Left kidney (tissue), 1 donor: ENCODE measurements at regions not wholly inside any gene's neighbourhood (a gene's known extent, or its start where the extent isn't known, plus 50 kb on each side); places are given as distances from the start of the nearest gene placed in this dataset.
A peak's percentile ranks its signal among the peaks of the same experiment; 100 is the strongest.

Source experiments
- DNase-seq: peaks from one replicate; pipeline ENCODE4 v3.0.0-alpha.2; 2013

GRCh38 chr20:12022126-12022525 lies 104.4 kb downstream of the BTBD3 start:
- peak; percentile 4 for DNase-seq

- no peak for DNase-seq
Measured at GRCh38 chr20:12023194-12023795, 105.6 kb downstream of the BTBD3 start.

- no peak for DNase-seq
Measured at GRCh38 chr20:12028771-12029170, 111.1 kb downstream of the BTBD3 start.

- no peak for DNase-seq
Measured at GRCh38 chr20:12030470-12030869, 112.8 kb downstream of the BTBD3 start.

- no peak for DNase-seq
Measured at GRCh38 chr20:12036142-12036541, 118.4 kb downstream of the BTBD3 start.

- DNase-seq = no peak
Measured at GRCh38 chr20:12037521-12037920, 119.8 kb downstream of the BTBD3 start.

- DNase-seq = no peak
Measured at GRCh38 chr20:12040261-12040660, 122.6 kb downstream of the BTBD3 start.

GRCh38 chr20:12044969-12045368 lies 127.3 kb downstream of the BTBD3 start:
- no peak for DNase-seq

GRCh38 chr20:12047838-12048432 lies 130.2 kb downstream of the BTBD3 start:
- no peak for DNase-seq

- no peak for DNase-seq
Measured at GRCh38 chr20:12049125-12049524, 131.4 kb downstream of the BTBD3 start.

- no peak for DNase-seq
Measured at GRCh38 chr20:12051206-12052163, 133.8 kb downstream of the BTBD3 start.

- DNase-seq = no peak
Measured at GRCh38 chr20:12053353-12053752, 135.7 kb downstream of the BTBD3 start.

- no peak for DNase-seq
Measured at GRCh38 chr20:12054556-12054955, 136.9 kb downstream of the BTBD3 start.

- DNase-seq = no peak
Measured at GRCh38 chr20:12055161-12055560, 137.5 kb downstream of the BTBD3 start.

- no peak for DNase-seq
Measured at GRCh38 chr20:12056839-12057238, 139.1 kb downstream of the BTBD3 start.

GRCh38 chr20:12057778-12058177 lies 140.1 kb downstream of the BTBD3 start:
- no peak for DNase-seq

- DNase-seq = no peak
Measured at GRCh38 chr20:12058216-12058615, 140.5 kb downstream of the BTBD3 start.

GRCh38 chr20:12061466-12061865 lies 143.8 kb downstream of the BTBD3 start:
- no peak for DNase-seq

GRCh38 chr20:12063106-12063684 lies 145.5 kb downstream of the BTBD3 start:
- DNase-seq = no peak

- no peak for DNase-seq
Measured at GRCh38 chr20:12064540-12064939, 146.8 kb downstream of the BTBD3 start.

- DNase-seq = no peak
Measured at GRCh38 chr20:12067686-12068085, 150.0 kb downstream of the BTBD3 start.

- no peak for DNase-seq
Measured at GRCh38 chr20:12068121-12068520, 150.4 kb downstream of the BTBD3 start.

- DNase-seq = no peak
Measured at GRCh38 chr20:12069181-12069580, 151.5 kb downstream of the BTBD3 start.
